ENCODE measurements at regions not wholly inside any gene's neighbourhood (a gene's known extent, or its start where the extent isn't known, plus 50 kb on each side); places are given as distances from the start of the nearest gene placed in this dataset.

GRCh38 chr9:38276771-38277439, 115.6 kb upstream of the ALDH1B1 start (continued):
- no peak for TF ChIP-seq RBBP5 (IDR thresholded peaks at IDR 0.05; ENCODE audit: borderline replicate concordance, low read depth, low read length)
- no peak for TF ChIP-seq SIRT6 (IDR thresholded peaks at IDR 0.05; ENCODE audit: low read length)
- no peak for TF ChIP-seq EGR1 (IDR thresholded peaks at IDR 0.05; ENCODE audit: borderline replicate concordance, low read depth, low read length)
- TF ChIP-seq KDM1A (IDR thresholded peaks at IDR 0.05; ENCODE audit: borderline replicate concordance, low read length): no peak
- no peak for TF ChIP-seq KDM5A (IDR thresholded peaks at IDR 0.05; ENCODE audit: low read length)
- no peak for TF ChIP-seq TEAD4 (IDR thresholded peaks at IDR 0.05; ENCODE audit: low read depth, low read length)
- TF ChIP-seq BRCA1 (IDR thresholded peaks at IDR 0.05; ENCODE audit: low read depth, low read length): no peak

All from H1 (cell line).